Activated CD4-positive, alpha-beta memory T cell treated with anti-CD3 and anti-CD28 coated beads for 36 hours (primary cell): ENCODE measurements at regions not wholly inside any gene's neighbourhood (a gene's known extent, or its start where the extent isn't known, plus 50 kb on each side); places are given as distances from the start of the nearest gene placed in this dataset.

Experiments used
- CTCF ChIA-PET: fragments of 350-600 bp; sonication (Branson Sonifier 250); formaldehyde crosslinking; loops from one replicate; lab custom pipeline; 2021; ENCODE audit warnings: antibody characterized with exemption, inconsistent platforms; lab: Charles Lee
- POLR2A ChIA-PET: fragments of 350-600 bp; sonication (Branson Sonifier 250); formaldehyde crosslinking; loops from one replicate; lab custom pipeline; 2021; ENCODE audit warnings: antibody characterized with exemption; lab: Charles Lee
- DNase-seq: peaks from one replicate; pipeline ENCODE4 v3.0.0-alpha.2; 2020
- H3K27ac Mint-ChIP-seq: one replicate; pipeline ENCODE4 v1.8.0; 2021; ENCODE audit warnings: mixed read lengths
- H3K27me3 Mint-ChIP-seq: one replicate; pipeline ENCODE4 v1.8.0; 2021; ENCODE audit warnings: mixed read lengths
- H3K36me3 Mint-ChIP-seq: one replicate; pipeline ENCODE4 v1.8.0; 2021; ENCODE audit warnings: mixed read lengths
- H3K4me1 Mint-ChIP-seq: one replicate; pipeline ENCODE4 v1.8.0; 2021; ENCODE audit warnings: low read depth, mixed read lengths
- H3K4me3 Mint-ChIP-seq: one replicate; pipeline ENCODE4 v1.8.0; 2021; ENCODE audit warnings: mild to moderate bottlenecking, mixed read lengths
- H3K9me3 Mint-ChIP-seq: one replicate; pipeline ENCODE4 v1.8.0; 2021; ENCODE audit warnings: mixed read lengths
- intact Hi-C: fragments of 100-400 bp; cut with micrococcal nuclease; formaldehyde crosslinking; loops from one replicate; pipeline ENCODE4 v1.15.1; 2023

DNA sequence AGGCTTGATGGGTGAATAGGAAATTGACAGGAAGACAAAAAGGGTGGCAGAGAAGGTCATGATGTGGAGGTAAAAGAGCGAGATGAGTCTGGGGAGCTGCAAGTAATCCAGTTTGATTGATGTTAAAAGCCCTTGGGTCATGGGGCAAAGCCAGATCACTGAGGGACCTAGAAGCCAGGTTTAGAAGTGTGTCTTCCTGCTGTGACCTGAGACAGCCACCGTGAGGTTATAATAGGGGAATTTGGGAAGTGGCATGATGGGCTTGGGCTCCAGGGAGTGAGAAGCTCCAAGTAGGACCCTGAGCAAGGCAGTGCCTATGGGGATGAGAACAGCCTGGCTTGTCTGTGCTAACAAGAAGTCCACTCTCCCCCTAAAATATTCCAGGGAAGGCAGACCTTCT lies 298.5 kb downstream of the RPLP1 start:
- DNase-seq = no peak
- H3K36me3 Mint-ChIP-seq = peaks cover 19% of the 10 kb centered on the region
- intact Hi-C loops = loop anchor here (10.0 kb wide), 1 partner anchor 504 kb away; no protein-coding TSS in a partner anchor
- peaks cover 15% of the 10 kb centered on the region for H3K9me3 Mint-ChIP-seq
- ChIA-PET CTCF (interaction anchor here (1.6 to 2.3 kb wide), 2 partner anchors 10 to 11 kb away, joined by 4 to 8 read pairs; no protein-coding TSS in a partner anchor), POLR2A (interaction anchor here (0.9 to 1.3 kb wide), 2 partner anchors 9 to 71 kb away, joined by 3 to 4 read pairs; no protein-coding TSS in a partner anchor)
- peaks cover 61% of the 10 kb centered on the region for H3K4me1 Mint-ChIP-seq
- peaks cover 11% of the 10 kb centered on the region for H3K27me3 Mint-ChIP-seq
- H3K27ac Mint-ChIP-seq = peak overlapping the region; percentile 15
- no peak overlapping the region for H3K4me3 Mint-ChIP-seq

DNA sequence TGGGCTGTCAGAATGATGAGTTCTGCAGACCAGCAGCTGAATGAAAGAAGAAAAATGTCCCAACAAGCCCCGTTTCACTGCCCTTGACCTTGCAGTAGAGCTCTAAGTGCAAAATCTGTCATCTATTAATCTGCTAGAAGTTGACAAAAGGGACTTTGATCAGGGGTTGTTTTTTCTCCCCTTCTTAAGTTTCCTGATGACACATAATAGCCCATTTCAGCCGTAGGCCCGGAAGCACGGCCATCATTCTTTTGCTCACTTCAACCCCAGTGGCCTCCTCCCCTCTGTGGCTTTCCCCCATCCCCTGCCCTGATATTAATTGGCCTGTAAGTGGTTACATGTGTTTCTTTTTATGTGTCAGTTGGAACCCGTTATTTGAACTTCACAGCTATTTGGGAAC lies 298.9 kb downstream of the RPLP1 start:
- POLR2A ChIA-PET = interaction anchor here (0.9 kb wide), 1 partner anchor 9 kb away, joined by 3 read pairs; no protein-coding TSS in a partner anchor
- no peak for DNase-seq
- no peak overlapping the region for H3K4me3 Mint-ChIP-seq
- intact Hi-C loops = loop anchor here (10.0 kb wide), 1 partner anchor 503 kb away; no protein-coding TSS in a partner anchor
- H3K9me3 Mint-ChIP-seq = peaks cover 15% of the 10 kb centered on the region
- H3K4me1 Mint-ChIP-seq = peaks cover 65% of the 10 kb centered on the region
- H3K36me3 Mint-ChIP-seq = peaks cover 19% of the 10 kb centered on the region
- H3K27me3 Mint-ChIP-seq = peaks cover 11% of the 10 kb centered on the region
- CTCF ChIA-PET = interaction anchor here (2.3 to 2.4 kb wide), 2 partner anchors 11 to 12 kb away, joined by 8 read pairs; no protein-coding TSS in a partner anchor
- peak overlapping the region; percentile 55 for H3K27ac Mint-ChIP-seq

DNA sequence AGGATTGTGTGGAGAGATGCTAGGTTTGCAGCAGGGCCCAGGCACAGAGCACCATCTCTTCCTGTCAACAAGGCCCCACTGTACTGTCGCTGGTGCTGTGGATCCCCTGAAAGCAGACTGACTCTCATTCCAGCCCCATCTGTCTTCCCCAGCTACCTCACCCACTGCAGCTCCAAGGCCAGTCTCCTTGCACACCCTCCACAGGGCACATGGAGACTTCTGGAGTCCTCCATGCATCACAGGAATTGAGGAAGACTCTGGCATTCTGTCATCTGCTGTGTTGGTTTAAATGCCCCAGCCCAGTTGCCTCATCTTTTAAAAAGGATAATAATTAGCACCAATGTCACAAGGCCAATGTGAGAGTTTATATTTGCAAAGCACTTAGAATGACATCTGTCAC lies 301.2 kb downstream of the RPLP1 start:
- POLR2A ChIA-PET = no interaction called here
- H3K27ac Mint-ChIP-seq = peak overlapping the region; percentile 80
- H3K4me3 Mint-ChIP-seq = no peak overlapping the region
- CTCF ChIA-PET = interaction anchor here (1.1 to 2.4 kb wide), 3 partner anchors 9 to 734 kb away, joined by 3 to 8 read pairs (median 3); no protein-coding TSS in a partner anchor
- peaks cover 20% of the 10 kb centered on the region for H3K36me3 Mint-ChIP-seq
- H3K27me3 Mint-ChIP-seq = peaks cover 10% of the 10 kb centered on the region
- peaks cover 88% of the 10 kb centered on the region for H3K4me1 Mint-ChIP-seq
- DNase-seq = no peak
- H3K9me3 Mint-ChIP-seq = peaks cover 15% of the 10 kb centered on the region
- intact Hi-C loops = loop anchor here (2.0 to 10.0 kb wide), 3 partner anchors 269 to 501 kb away; no protein-coding TSS in a partner anchor

GRCh38 chr15:69754313-69754712 lies 301.7 kb downstream of the RPLP1 start:
- Mint-ChIP-seq H3K27me3 (peaks cover 11% of the 10 kb centered on the region), H3K4me1 (peaks cover 93% of the 10 kb centered on the region), H3K9me3 (peaks cover 19% of the 10 kb centered on the region), H3K36me3 (peaks cover 24% of the 10 kb centered on the region), H3K4me3 (peak overlapping the region; percentile 33), H3K27ac (peak overlapping the region; percentile 80)
- ChIA-PET POLR2A (no interaction called here), CTCF (interaction anchor here (1.2 to 1.9 kb wide), 2 partner anchors 26 to 169 kb away, joined by 3 to 5 read pairs; no protein-coding TSS in a partner anchor)
- intact Hi-C loops = loop anchor here (2.0 to 10.0 kb wide), 3 partner anchors 268 to 500 kb away; no protein-coding TSS in a partner anchor
- no peak for DNase-seq

- Mint-ChIP-seq H3K36me3 (peaks cover 24% of the 10 kb centered on the region), H3K4me3 (peak overlapping the region; percentile 52), H3K9me3 (peaks cover 22% of the 10 kb centered on the region), H3K4me1 (peaks cover 95% of the 10 kb centered on the region), H3K27ac (peak overlapping the region; percentile 80), H3K27me3 (peaks cover 11% of the 10 kb centered on the region)
- intact Hi-C loops = loop anchor here (1.0 to 10.0 kb wide), 11 partner anchors 36 to 792 kb away; no protein-coding TSS in a partner anchor
- POLR2A ChIA-PET = interaction anchor here (0.6 to 2.8 kb wide), 10 partner anchors 12 to 1905 kb away, joined by 3 to 43 read pairs (median 4); partner anchors contain the start of gene TLE3
- CTCF ChIA-PET = interaction anchor here (1.1 to 1.9 kb wide), 6 partner anchors 11 to 732 kb away, joined by 3 to 5 read pairs (median 4); no protein-coding TSS in a partner anchor
- peak; percentile 92 for DNase-seq
Observed at GRCh38 chr15:69755551-69756310, 303.1 kb downstream of the RPLP1 start.

DNA sequence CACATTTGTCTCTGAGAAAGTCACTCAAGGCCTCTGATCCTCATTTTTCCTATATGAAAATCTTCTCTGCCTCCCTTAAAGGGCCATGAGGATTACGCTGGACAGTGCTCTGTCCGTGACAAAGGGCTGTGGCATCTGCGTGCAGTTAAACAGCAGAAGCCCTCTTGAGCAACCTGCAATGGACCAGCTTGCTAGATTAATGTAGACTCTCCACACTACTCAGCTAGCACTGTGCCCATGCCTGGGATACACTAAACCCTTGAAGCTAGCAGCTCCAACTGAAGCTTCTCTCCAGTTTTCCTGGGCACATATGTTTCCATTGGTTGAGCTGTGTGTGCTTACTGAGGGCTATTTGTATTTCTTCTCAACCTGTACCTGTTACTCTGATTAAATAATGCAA lies 303.8 kb downstream of the RPLP1 start:
- Mint-ChIP-seq H3K9me3 (peaks cover 26% of the 10 kb centered on the region), H3K27me3 (peaks cover 8% of the 10 kb centered on the region), H3K4me1 (peaks cover 95% of the 10 kb centered on the region), H3K4me3 (no peak overlapping the region), H3K36me3 (peaks cover 28% of the 10 kb centered on the region), H3K27ac (peak overlapping the region; percentile 89)
- ChIA-PET CTCF (interaction anchor here (1.1 to 1.8 kb wide), 4 partner anchors 12 to 731 kb away, joined by 3 to 5 read pairs (median 4); no protein-coding TSS in a partner anchor), POLR2A (interaction anchor here (1.1 to 2.8 kb wide), 6 partner anchors 42 to 748 kb away, joined by 4 to 43 read pairs (median 6); partner anchors contain the start of genes RPLP1 and TLE3)
- no peak for DNase-seq
- intact Hi-C loops = loop anchor here (5.0 to 10.0 kb wide), 3 partner anchors 498 to 791 kb away; no protein-coding TSS in a partner anchor

DNA sequence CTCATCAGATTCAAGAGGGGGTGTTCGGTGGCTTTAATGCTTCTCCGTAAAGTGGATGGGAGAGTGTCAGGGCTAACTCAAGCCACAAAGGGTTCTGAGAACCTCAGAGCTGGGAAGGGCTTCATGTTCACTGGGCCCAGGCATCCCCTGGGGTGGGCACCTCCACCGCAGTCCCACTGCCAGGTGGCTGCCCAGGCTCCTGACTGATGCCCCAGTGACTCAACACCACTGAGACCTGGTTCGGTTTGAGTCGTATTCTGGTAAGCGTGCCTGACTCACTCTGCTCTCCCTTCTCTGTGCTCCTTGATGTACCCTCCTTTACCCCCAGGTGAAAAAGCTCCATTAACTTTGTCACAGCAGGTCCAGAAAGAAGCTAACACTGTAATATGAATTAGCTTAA lies 304.6 kb downstream of the RPLP1 start:
- Mint-ChIP-seq H3K4me1 (peaks cover 97% of the 10 kb centered on the region), H3K27me3 (peaks cover 5% of the 10 kb centered on the region), H3K36me3 (peaks cover 26% of the 10 kb centered on the region), H3K9me3 (peaks cover 28% of the 10 kb centered on the region), H3K4me3 (peak overlapping the region; percentile 49), H3K27ac (peak overlapping the region; percentile 89)
- CTCF ChIA-PET = interaction anchor here (1.0 to 1.8 kb wide), 4 partner anchors 43 to 731 kb away, joined by 3 to 5 read pairs (median 4); no protein-coding TSS in a partner anchor
- POLR2A ChIA-PET = interaction anchor here (0.6 to 2.8 kb wide), 11 partner anchors 35 to 735 kb away, joined by 3 to 43 read pairs (median 4); partner anchors contain the start of genes RPLP1 and TLE3
- intact Hi-C loops = loop anchor here (5.0 to 10.0 kb wide), 3 partner anchors 498 to 790 kb away; no protein-coding TSS in a partner anchor
- DNase-seq = peak; percentile 89

GRCh38 chr15:69758291-69758771 lies 305.7 kb downstream of the RPLP1 start:
- Mint-ChIP-seq H3K9me3 (peaks cover 20% of the 10 kb centered on the region), H3K4me3 (peak overlapping the region; percentile 62), H3K27ac (peak overlapping the region; percentile 89), H3K27me3 (peaks cover 1% of the 10 kb centered on the region), H3K36me3 (peaks cover 19% of the 10 kb centered on the region), H3K4me1 (peaks cover 96% of the 10 kb centered on the region)
- DNase-seq = no peak
- ChIA-PET CTCF (interaction anchor here (0.7 to 1.1 kb wide), 2 partner anchors 50 to 730 kb away, joined by 4 to 5 read pairs; no protein-coding TSS in a partner anchor), POLR2A (interaction anchor here (0.7 to 2.7 kb wide), 9 partner anchors 37 to 726 kb away, joined by 3 to 8 read pairs (median 4); no protein-coding TSS in a partner anchor)
- intact Hi-C loops = loop anchor here (5.0 to 10.0 kb wide), 3 partner anchors 496 to 789 kb away; no protein-coding TSS in a partner anchor

- Mint-ChIP-seq H3K4me3 (peak overlapping the region; percentile 62), H3K9me3 (peaks cover 13% of the 10 kb centered on the region), H3K4me1 (peaks cover 88% of the 10 kb centered on the region), H3K27ac (peak overlapping the region; percentile 89), H3K36me3 (peaks cover 11% of the 10 kb centered on the region), H3K27me3 (peaks cover 3% of the 10 kb centered on the region)
- peak; percentile 95 for DNase-seq
- ChIA-PET POLR2A (interaction anchor here (1.0 to 2.7 kb wide), 6 partner anchors 37 to 721 kb away, joined by 3 to 8 read pairs (median 5); no protein-coding TSS in a partner anchor), CTCF (interaction anchor here (0.6 to 1.5 kb wide), 4 partner anchors 45 to 729 kb away, joined by 3 to 5 read pairs (median 4); no protein-coding TSS in a partner anchor)
- intact Hi-C loops = loop anchor here (1.0 to 10.0 kb wide), 6 partner anchors 45 to 788 kb away; no protein-coding TSS in a partner anchor
Observed at GRCh38 chr15:69758810-69759790, 306.5 kb downstream of the RPLP1 start.

DNA sequence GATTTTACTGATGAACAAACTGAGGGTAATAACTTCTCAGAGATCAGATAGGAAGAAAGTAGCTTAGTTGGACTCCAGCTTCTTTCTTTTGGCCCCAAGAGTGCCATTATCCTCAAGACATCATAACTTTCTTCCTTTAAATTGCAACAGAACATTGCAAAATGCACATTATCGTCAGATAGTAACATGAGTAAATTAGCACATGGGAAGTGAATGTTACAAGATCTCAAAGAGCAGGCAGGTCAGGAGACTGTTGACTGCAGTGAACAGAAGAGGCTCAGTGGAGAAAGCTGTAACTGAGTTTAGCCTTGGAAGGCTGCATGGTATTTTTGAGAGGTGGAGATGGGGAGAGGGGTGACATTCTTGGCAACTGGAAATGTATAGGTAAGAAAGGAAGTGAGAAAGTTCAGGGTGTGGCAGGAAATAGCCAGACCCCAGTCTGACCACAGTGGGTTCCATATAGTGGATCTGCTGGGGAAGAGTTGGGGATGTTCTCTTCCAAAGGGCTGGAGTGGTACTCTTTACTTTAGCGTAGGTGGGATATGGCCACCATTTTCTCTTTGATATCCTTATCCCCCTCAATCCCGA lies 307.7 kb downstream of the RPLP1 start:
- Mint-ChIP-seq H3K36me3 (peaks cover 10% of the 10 kb centered on the region), H3K27me3 (peaks cover 3% of the 10 kb centered on the region), H3K4me1 (peaks cover 77% of the 10 kb centered on the region), H3K27ac (peak overlapping the region; percentile 89), H3K9me3 (peaks cover 13% of the 10 kb centered on the region), H3K4me3 (peak overlapping the region; percentile 21)
- DNase-seq = peak; percentile 44
- intact Hi-C loops = loop anchor here (2.0 kb wide), 1 partner anchor 380 kb away; no protein-coding TSS in a partner anchor
- ChIA-PET POLR2A (interaction anchor here (0.8 to 1.5 kb wide), 6 partner anchors 9 to 339 kb away, joined by 3 to 5 read pairs (median 4); partner anchors contain the start of gene RPLP1), CTCF (interaction anchor here (1.3 to 1.5 kb wide), 3 partner anchors 10 to 338 kb away, joined by 4 to 5 read pairs (median 4); no protein-coding TSS in a partner anchor)
